ENCODE measurements at regions not wholly inside any gene's neighbourhood (a gene's known extent, or its start where the extent isn't known, plus 50 kb on each side); places are given as distances from the start of the nearest gene placed in this dataset.
"Not testable (repeated sequence)": the region's sequence is repeated elsewhere in the genome, so short reads cannot be mapped to it uniquely, and the experiment has no call there.

GRCh38 chr20:41726727-41727126, 108.5 kb upstream of the CHD6 start:
- DNase-seq (ENCODE audit: low read depth, low spot score): no peak

GRCh38 chr20:41719151-41719550, 101.0 kb upstream of the CHD6 start:
- DNase-seq (ENCODE audit: low read depth, low spot score): no peak

GRCh38 chr20:41717483-41717882, 99.3 kb upstream of the CHD6 start:
- DNase-seq (ENCODE audit: low read depth, low spot score): no peak

DNA sequence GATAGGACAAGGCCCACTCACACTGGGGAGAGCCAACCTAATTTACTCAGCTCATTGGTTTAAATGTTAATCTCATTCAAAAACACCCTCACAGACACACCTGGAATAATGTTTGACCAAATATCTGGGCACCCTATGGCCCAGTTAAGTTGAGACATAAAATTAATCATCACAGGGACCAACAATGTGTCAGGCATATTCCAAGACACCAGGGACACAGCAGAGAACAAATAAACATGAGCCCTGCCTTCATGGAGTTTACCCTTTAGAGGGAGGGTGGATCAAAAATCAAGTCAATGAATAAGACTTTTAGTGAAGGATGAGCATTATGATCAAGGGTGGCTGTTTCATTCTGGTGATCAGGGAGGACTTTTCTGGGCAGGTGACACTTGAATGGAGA, 98.7 kb upstream of the CHD6 start:
- DNase-seq (ENCODE audit: low read depth, low spot score): no peak

- DNase-seq (ENCODE audit: low read depth, low spot score): no peak
Measured at GRCh38 chr20:41716436-41716835, 98.3 kb upstream of the CHD6 start.

GRCh38 chr20:41715526-41715925, 97.3 kb upstream of the CHD6 start:
- DNase-seq (ENCODE audit: low read depth, low spot score): no peak

- DNase-seq (ENCODE audit: low read depth, low spot score): no peak
Measured at GRCh38 chr20:41714030-41714429, 95.9 kb upstream of the CHD6 start.

- no peak for DNase-seq (ENCODE audit: low read depth, low spot score)
Measured at GRCh38 chr20:41704896-41705295, 86.7 kb upstream of the CHD6 start.

GRCh38 chr20:41702647-41703046, 84.5 kb upstream of the CHD6 start:
- DNase-seq (ENCODE audit: low read depth, low spot score): no peak

- no peak for DNase-seq (ENCODE audit: low read depth, low spot score)
Measured at GRCh38 chr20:41701588-41702348, 83.6 kb upstream of the CHD6 start.

- not testable (repeated sequence) for DNase-seq (ENCODE audit: low read depth, low spot score)
Measured at GRCh38 chr20:41699673-41700072, 81.5 kb upstream of the CHD6 start.

- DNase-seq (ENCODE audit: low read depth, low spot score): no peak
Measured at GRCh38 chr20:41697861-41698559, 79.8 kb upstream of the CHD6 start.

GRCh38 chr20:41696428-41696827, 78.3 kb upstream of the CHD6 start:
- DNase-seq (ENCODE audit: low read depth, low spot score): no peak

GRCh38 chr20:41694796-41695195, 76.6 kb upstream of the CHD6 start:
- DNase-seq (ENCODE audit: low read depth, low spot score): no peak

DNA sequence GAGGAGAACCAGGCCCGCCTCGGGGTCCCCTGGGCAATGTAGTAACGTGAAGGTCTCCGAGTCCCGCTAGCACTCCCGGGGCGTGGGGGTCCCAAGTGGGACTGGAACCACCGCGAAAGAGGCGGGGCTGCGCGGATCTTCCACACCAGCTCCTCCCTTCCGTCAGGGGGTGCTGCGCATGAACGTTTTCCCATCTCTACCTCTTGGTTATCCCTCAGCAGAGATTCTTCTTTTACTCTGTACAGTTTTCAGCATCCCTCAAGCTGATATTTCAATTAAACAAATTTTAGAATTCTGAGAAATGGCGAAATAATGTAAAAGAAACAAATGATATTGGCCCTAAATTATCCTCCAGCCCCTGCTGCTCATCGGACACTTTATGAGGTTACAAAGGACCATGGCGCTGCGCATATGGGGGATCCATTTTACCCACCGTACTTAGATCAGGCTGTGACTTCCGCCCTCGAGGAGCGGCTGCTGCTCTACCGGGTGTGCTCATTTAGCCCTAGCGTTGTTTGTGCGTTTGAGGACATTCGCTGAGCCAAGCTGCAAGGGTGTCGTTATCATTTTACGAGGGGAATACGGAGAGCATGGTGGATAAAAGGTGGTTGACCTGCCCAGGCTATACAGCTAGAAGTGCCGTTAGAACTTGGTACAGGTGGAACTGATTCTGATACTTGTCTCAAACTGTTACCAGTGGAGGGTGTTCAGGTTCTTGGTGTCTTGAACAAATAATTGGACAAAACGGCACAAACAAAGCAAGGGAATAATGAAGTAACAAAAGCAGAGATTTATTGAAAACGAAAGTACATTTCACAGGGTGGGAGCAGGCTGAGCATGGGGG, 75.2 kb upstream of the CHD6 start:
- DNase-seq (ENCODE audit: low read depth, low spot score): peak; percentile 47

GRCh38 chr20:41692479-41693135, 74.4 kb upstream of the CHD6 start:
- DNase-seq (ENCODE audit: low read depth, low spot score): peak; percentile 34

DNA sequence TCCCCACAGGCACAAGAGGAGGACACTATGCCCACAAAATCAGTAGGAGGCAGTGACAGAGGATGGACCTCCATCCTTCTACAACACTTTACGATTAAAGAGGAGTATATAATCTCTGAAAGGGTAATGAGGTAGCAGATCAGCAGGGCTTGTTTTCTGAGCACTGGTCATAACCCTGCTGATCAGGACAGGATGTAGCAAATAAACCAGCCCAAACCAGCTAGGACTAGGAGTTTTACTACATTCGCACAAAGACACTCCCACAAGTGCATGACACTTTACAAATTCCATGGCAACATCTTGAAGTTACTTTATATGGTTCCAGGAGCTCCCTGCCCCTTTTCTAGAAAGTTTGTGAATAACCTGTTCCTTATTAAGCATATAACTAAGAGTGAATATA, 73.3 kb upstream of the CHD6 start:
- DNase-seq (ENCODE audit: low read depth, low spot score): no peak

DNA sequence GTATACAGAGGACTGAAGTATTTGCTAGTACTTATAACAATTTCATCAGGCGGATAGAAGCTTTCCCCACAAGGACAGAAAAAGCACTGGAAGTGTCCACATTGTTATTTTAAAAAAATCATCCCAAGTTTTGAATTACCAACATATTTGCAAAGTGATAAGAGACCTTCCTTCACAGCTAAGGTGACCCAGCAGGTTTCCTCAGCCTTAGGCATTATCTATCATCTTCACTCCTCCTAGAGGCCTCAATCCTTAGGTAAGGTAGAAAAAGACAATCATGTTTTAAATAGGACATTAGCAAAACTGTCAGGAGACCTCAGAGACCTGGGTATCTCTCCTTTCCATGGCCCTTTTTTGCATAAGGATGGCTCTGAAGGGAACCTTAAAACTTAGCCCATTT, 72.5 kb upstream of the CHD6 start:
- no peak for DNase-seq (ENCODE audit: low read depth, low spot score)

DNA sequence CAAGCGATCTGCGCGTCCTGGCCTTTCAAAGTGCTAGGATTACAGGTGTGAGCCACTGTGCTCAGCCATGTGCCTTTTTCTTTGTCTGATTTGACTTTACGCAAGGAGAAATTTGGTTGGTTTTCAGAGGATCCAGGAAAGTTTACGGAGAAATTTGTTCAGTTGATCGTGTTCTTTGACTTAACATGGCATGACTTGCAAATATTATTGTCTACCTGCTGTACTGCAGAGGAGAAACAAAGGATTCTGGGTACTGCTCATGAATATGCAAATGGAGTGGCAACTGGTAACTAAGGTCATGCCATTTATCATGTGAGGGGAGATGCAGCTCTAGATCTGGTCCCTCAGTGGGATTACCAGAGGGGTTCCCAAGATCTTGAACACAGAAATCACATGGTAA, 68.8 kb upstream of the CHD6 start:
- no peak for DNase-seq (ENCODE audit: low read depth, low spot score)

- not testable (repeated sequence) for DNase-seq (ENCODE audit: low read depth, low spot score)
Measured at GRCh38 chr20:41685145-41685544, 67.0 kb upstream of the CHD6 start.

DNA sequence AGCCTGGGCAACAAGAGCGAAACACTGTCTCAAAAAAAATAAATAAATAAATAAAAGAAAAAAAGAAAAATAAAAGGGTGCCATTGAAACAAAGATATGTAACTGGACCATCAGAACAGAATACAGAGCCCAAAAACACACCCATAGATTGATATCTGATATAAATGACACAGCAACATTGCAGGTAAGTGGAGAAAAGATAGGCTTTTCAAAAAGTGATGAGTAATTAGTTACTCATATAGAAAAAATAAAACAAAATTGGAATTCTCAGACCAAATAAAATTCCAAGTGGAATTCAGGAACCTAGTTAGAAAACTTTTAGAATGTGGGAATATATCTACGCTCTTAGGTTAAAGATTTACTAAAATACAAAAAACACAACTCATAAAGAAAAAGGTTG, 60.6 kb upstream of the CHD6 start:
- no peak for DNase-seq (ENCODE audit: low read depth, low spot score)

DNA sequence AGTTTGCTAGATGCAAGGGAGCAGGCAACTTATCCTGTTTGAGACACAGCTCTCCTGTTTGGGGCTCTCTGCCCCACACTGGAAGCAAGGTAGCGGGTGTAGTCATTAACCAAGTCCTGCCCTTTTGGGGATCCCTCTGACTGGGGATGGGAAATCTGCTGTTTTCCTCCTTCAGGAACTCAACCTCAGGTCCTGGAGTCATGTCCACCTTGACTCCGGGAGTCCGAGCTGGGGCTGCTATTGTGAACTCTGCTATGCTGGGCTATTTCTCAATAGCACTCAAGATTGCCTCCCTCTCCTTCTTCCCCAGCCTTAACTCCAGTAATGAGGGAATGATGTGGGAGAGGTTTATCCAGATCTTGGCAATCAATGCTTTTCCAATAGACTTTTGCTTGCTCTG, 54.1 kb upstream of the CHD6 start:
- no peak for DNase-seq (ENCODE audit: low read depth, low spot score)

Data from activated naive CD8-positive, alpha-beta T cell treated with anti-CD3 and anti-CD28 coated beads, Interleukin-2, amount 50 U/mL, for 16 hours (primary cell).